Breast epithelium (tissue), 4 donors: ENCODE measurements at regions not wholly inside any gene's neighbourhood (a gene's known extent, or its start where the extent isn't known, plus 50 kb on each side); places are given as distances from the start of the nearest gene placed in this dataset.

Source experiments
- DNase-seq, 2 donors: peaks; one replicate each; pipeline ENCODE4 v3.0.0-alpha.2; 2019; ENCODE audit warnings: low spot score in 2 of 2
- H3K27ac ChIP-seq, 2 donors: fragments of 200-600 bp; sonication (generic) in 1 of 2; one replicate each; pipeline ENCODE4 v1.5.1; 2016 to 2019; ENCODE audit warnings: mild to moderate bottlenecking in 1 of 2
- H3K27me3 ChIP-seq, 2 donors: fragments of 200-600 bp; sonication (generic) in 1 of 2; one replicate each; pipeline versions ENCODE4 v1.5.1 to v1.6.0; 2017 to 2019; ENCODE audit warnings: control low read depth in 1 of 2, mild to moderate bottlenecking in 1 of 2
- H3K36me3 ChIP-seq: fragments of 200-600 bp; one replicate; pipeline ENCODE4 v1.5.1; 2019
- H3K4me1 ChIP-seq, 2 donors: fragments of 200-600 bp; sonication (generic); one replicate each; pipeline ENCODE4 v1.5.1; 2016 to 2019; ENCODE audit warnings: control low read depth in 1 of 2
- H3K4me3 ChIP-seq, 3 donors: fragments of 200-600 bp; sonication (generic); 1 replicate in 2 of 3; 2 replicates in 1 of 3; pipeline ENCODE4 v1.5.1; 2016 to 2019; ENCODE audit warnings: mild to moderate bottlenecking in 3 of 3, moderate library complexity in 2 of 3
- H3K9me3 ChIP-seq, 2 donors: fragments of 200-600 bp; sonication (generic) in 1 of 2; one replicate each; pipeline ENCODE4 v1.5.1; 2016 to 2019; ENCODE audit warnings: control low read depth in 1 of 2
- POLR2A ChIP-seq: fragments of 450-650 bp; IDR thresholded peaks from one replicate; pipeline ENCODE4 v1.6.1; 2016; ENCODE audit warnings: antibody characterized with exemption, mild to moderate bottlenecking, moderate library complexity
- POLR2AphosphoS5 ChIP-seq, 3 donors: sonication (generic); formaldehyde crosslinking; IDR thresholded peaks; one replicate each; pipeline ENCODE4 v1.6.1; 2017; ENCODE audit warnings: antibody characterized with exemption in 3 of 3
- intact Hi-C: fragments of 100-400 bp; cut with DNase I; formaldehyde crosslinking; loops from one replicate; pipeline ENCODE4 v1.15.1; 2023; ENCODE audit warnings: low total_unique reads
- TF ChIP-seq, protein P1 (sequence below), 3 donors: fragments of 450-650 bp; IDR thresholded peaks; one replicate each; pipeline ENCODE4 v1.5.1; 2016 to 2017; ENCODE audit warnings: antibody characterized with exemption in 3 of 3, mild to moderate bottlenecking in 3 of 3, moderate library complexity in 3 of 3

DNA sequence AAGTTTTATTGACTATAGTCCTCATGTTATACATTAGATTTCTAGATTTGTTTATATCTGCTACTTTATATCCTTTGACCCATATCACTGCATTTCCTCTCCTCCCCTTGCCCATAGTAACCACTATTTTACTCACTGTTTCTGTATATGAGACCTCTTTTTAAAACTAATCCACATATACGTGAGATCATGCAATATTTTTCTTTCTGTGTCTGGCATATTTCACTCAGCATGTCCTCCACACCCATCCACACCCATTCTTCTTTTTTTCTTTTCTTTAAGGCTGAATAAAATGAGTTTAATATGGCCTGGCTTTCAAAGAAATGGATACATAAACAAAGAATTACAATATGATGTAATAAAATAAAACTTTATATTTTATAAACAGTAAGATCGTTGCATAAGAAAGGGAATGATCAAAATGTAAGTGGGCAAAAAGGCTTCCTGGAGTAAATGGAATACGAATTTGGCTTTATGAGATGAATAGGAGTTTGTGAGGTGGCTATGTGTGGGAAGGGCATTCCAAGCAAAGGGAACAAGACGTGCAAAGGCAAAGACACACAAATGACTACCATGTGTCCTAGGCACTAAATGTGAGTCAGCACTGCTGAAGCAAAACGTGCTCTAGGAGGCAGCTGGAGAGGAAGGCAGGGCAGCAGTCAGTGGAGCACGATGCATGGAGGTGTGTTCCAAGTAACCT, 53.2 kb upstream of the HIF1A start:
- Histone ChIP-seq H3K36me3 (no peaks in the 10 kb centered on the region), H3K4me3 (no peak overlapping the region), H3K27me3 (no peaks in the 10 kb centered on the region), H3K27ac (no peak overlapping the region), H3K9me3 (no peaks in the 10 kb centered on the region), H3K4me1 (no peaks in the 10 kb centered on the region)
- intact Hi-C loops, result no loop called here
- DNase-seq, result no peak
- TF ChIP-seq, protein P1, sequence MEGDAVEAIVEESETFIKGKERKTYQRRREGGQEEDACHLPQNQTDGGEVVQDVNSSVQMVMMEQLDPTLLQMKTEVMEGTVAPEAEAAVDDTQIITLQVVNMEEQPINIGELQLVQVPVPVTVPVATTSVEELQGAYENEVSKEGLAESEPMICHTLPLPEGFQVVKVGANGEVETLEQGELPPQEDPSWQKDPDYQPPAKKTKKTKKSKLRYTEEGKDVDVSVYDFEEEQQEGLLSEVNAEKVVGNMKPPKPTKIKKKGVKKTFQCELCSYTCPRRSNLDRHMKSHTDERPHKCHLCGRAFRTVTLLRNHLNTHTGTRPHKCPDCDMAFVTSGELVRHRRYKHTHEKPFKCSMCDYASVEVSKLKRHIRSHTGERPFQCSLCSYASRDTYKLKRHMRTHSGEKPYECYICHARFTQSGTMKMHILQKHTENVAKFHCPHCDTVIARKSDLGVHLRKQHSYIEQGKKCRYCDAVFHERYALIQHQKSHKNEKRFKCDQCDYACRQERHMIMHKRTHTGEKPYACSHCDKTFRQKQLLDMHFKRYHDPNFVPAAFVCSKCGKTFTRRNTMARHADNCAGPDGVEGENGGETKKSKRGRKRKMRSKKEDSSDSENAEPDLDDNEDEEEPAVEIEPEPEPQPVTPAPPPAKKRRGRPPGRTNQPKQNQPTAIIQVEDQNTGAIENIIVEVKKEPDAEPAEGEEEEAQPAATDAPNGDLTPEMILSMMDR (IDR thresholded peaks at IDR 0.05), result no peak
- TF ChIP-seq POLR2A (no peak), POLR2AphosphoS5 (IDR thresholded peaks at IDR 0.05) (no peak)

DNA sequence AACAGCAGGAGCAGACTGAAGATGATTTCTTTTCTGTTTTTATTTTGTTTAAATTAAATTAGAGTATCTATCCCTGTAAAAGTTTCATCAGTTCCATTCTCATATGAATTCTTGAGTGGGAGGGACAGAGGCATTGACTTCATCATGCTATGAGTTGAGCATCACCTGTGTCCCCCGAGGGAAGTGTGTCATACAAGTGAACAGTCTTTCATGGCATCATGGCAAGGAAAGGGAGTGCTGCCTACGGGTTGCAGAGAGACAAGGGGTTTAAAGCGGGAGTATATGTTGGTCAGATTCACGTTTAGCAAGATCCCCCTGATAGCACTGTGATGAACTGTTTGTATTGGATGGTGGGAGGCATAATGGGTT, 52.7 kb upstream of the HIF1A start:
- intact Hi-C loops, result no loop called here

DNA sequence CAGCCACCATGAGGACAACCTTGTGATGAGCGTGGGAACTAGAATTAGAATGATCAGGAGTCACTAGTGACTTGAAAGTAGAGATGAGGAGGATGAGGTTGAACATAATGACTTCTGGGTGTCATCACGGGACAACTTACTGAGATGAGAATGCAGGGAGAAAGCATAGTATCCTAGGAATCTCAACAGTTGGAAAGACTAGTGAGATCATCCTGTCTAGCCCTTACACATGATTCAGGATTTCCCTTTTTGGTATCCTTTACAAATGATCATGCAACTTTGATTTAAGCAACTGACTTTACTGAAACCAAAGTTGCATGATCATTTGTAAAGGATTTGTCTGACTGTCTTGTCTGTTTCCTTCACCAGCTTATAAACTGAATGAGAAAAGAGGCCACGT, 51.8 kb upstream of the HIF1A start:
- no peak for DNase-seq
- intact Hi-C loops, result no loop called here
- no peaks in the 10 kb centered on the region for H3K9me3 ChIP-seq
- TF ChIP-seq POLR2A, result no peak
- H3K27me3 ChIP-seq, result no peaks in the 10 kb centered on the region
- H3K27ac ChIP-seq, result no peak overlapping the region
- H3K36me3 ChIP-seq, result no peaks in the 10 kb centered on the region
- H3K4me1 ChIP-seq, result no peaks in the 10 kb centered on the region
- H3K4me3 ChIP-seq, result no peak overlapping the region

More for the DNA sequence above, 52.7 kb upstream of the HIF1A start:
- no peak for DNase-seq
- TF ChIP-seq POLR2A, result no peak
- TF ChIP-seq, protein P1 (IDR thresholded peaks at IDR 0.05), result no peak
- TF ChIP-seq POLR2AphosphoS5 (IDR thresholded peaks at IDR 0.05), result no peak
- Histone ChIP-seq H3K36me3 (no peaks in the 10 kb centered on the region), H3K4me3 (no peak overlapping the region), H3K27ac (no peak overlapping the region), H3K27me3 (no peaks in the 10 kb centered on the region), H3K4me1 (no peaks in the 10 kb centered on the region), H3K9me3 (no peaks in the 10 kb centered on the region)

DNA sequence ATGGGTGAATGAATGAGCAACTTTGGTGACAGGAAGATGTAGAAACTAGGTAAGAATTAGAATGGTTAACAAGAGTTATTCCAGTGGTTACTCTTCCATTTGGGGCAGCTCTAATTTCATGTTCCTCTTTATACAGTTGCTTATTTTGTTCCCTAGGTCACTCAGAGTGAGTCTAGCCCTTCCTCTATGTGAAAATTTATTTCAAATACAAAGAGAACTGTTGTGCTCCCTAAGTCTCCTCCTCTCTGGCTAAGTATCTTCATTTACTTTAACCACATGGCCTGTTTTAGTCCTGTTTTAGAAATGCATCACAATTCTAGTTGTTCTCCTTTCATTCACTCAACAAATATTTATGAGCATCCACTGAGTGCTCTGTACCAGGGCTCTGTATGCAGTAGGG, 51.1 kb upstream of the HIF1A start:
- Histone ChIP-seq H3K9me3 (no peaks in the 10 kb centered on the region), H3K27ac (no peak overlapping the region), H3K27me3 (no peaks in the 10 kb centered on the region), H3K36me3 (no peaks in the 10 kb centered on the region), H3K4me1 (no peaks in the 10 kb centered on the region), H3K4me3 (no peak overlapping the region)
- TF ChIP-seq POLR2A, result no peak
- intact Hi-C loops, result no loop called here
- no peak for DNase-seq

GRCh38 chr14:61644834-61645233, 50.5 kb upstream of the HIF1A start:
- no peaks in the 10 kb centered on the region for H3K27me3 ChIP-seq
- H3K4me3 ChIP-seq, result no peak overlapping the region
- intact Hi-C loops, result no loop called here
- H3K9me3 ChIP-seq, result no peaks in the 10 kb centered on the region
- no peaks in the 10 kb centered on the region for H3K36me3 ChIP-seq
- TF ChIP-seq POLR2A, result no peak
- no peak for TF ChIP-seq POLR2AphosphoS5 (IDR thresholded peaks at IDR 0.05)
- TF ChIP-seq, protein P1 (IDR thresholded peaks at IDR 0.05), result no peak
- H3K4me1 ChIP-seq, result no peaks in the 10 kb centered on the region
- H3K27ac ChIP-seq, result no peak overlapping the region
- DNase-seq, result no peak

- intact Hi-C loops, result no loop called here
- TF ChIP-seq POLR2A, result no peak
- TF ChIP-seq, protein P1 (IDR thresholded peaks at IDR 0.05), result no peak
- no peak for TF ChIP-seq POLR2AphosphoS5 (IDR thresholded peaks at IDR 0.05)
- Histone ChIP-seq H3K4me1 (no peaks in the 10 kb centered on the region), H3K27me3 (no peaks in the 10 kb centered on the region), H3K4me3 (no peak overlapping the region), H3K27ac (no peak overlapping the region), H3K36me3 (no peaks in the 10 kb centered on the region), H3K9me3 (no peaks in the 10 kb centered on the region)
- no peak for DNase-seq
Observed at GRCh38 chr14:61645247-61645646, 50.1 kb upstream of the HIF1A start.
